Ascending aorta (tissue), 2 donors: ENCODE measurements at regions not wholly inside any gene's neighbourhood (a gene's known extent, or its start where the extent isn't known, plus 50 kb on each side); places are given as distances from the start of the nearest gene placed in this dataset.

ENCODE experiments used
- DNase-seq, 2 donors: peaks; one replicate each; pipeline ENCODE4 v3.0.0-alpha.2; 2019; ENCODE audit warnings: low spot score in 2 of 2
- H3K27ac ChIP-seq, 2 donors: fragments of 200-600 bp; sonication (generic); one replicate each; pipeline ENCODE4 v1.5.1; 2016 to 2017; ENCODE audit warnings: mild to moderate bottlenecking in 1 of 2
- H3K27me3 ChIP-seq: fragments of 200-600 bp; sonication (generic); one replicate; pipeline ENCODE4 v1.5.1; 2017
- H3K36me3 ChIP-seq, 2 donors: fragments of 200-600 bp; sonication (generic); one replicate each; pipeline ENCODE4 v1.5.1; 2016
- H3K4me1 ChIP-seq, 2 donors: fragments of 200-600 bp; sonication (generic); one replicate each; pipeline ENCODE4 v1.5.1; 2016 to 2017; ENCODE audit warnings: mild to moderate bottlenecking in 1 of 2
- H3K4me3 ChIP-seq, 2 donors: fragments of 200-600 bp; sonication (generic); one replicate each; pipeline ENCODE4 v1.5.1; 2016 to 2017; ENCODE audit warnings: mild to moderate bottlenecking in 1 of 2
- H3K9me3 ChIP-seq, 2 donors: fragments of 200-600 bp; sonication (generic); one replicate each; pipeline ENCODE4 v1.5.1; 2016
- CTCF ChIP-seq, 3 experiments: fragments of 200-600 bp in 2 of 3; fragments of 450-650 bp in 1 of 3; sonication (generic) in 2 of 3; IDR thresholded peaks; one replicate each; pipeline ENCODE4 v1.5.1; 2016 to 2019; ENCODE audit warnings: antibody characterized with exemption in 3 of 3, mild to moderate bottlenecking in 1 of 3, moderate library complexity in 1 of 3
- intact Hi-C: fragments of 100-400 bp; cut with DNase I; formaldehyde crosslinking; loops from one replicate; pipeline ENCODE4 v1.15.1; 2023

- H3K9me3 ChIP-seq = no peaks in the 10 kb centered on the region
- no peak overlapping the region for H3K4me3 ChIP-seq
- H3K4me1 ChIP-seq = no peaks in the 10 kb centered on the region
- H3K27ac ChIP-seq = no peak overlapping the region
- no peaks in the 10 kb centered on the region for H3K27me3 ChIP-seq
- no peak for DNase-seq
- no peaks in the 10 kb centered on the region for H3K36me3 ChIP-seq
- intact Hi-C loops = no loop called here
- no peak for TF ChIP-seq CTCF (IDR thresholded peaks at IDR 0.05)
These were observed 156.4 kb upstream of the KYNU start for GRCh38 chr2:142721015-142721414.

GRCh38 chr2:142718576-142719155 lies 158.8 kb upstream of the KYNU start:
- Histone ChIP-seq H3K9me3 (no peaks in the 10 kb centered on the region), H3K4me3 (no peak overlapping the region), H3K27me3 (no peaks in the 10 kb centered on the region), H3K36me3 (no peaks in the 10 kb centered on the region), H3K4me1 (no peaks in the 10 kb centered on the region), H3K27ac (no peak overlapping the region)
- no peak for DNase-seq
- TF ChIP-seq CTCF (IDR thresholded peaks at IDR 0.05) = no peak
- intact Hi-C loops = no loop called here

DNA sequence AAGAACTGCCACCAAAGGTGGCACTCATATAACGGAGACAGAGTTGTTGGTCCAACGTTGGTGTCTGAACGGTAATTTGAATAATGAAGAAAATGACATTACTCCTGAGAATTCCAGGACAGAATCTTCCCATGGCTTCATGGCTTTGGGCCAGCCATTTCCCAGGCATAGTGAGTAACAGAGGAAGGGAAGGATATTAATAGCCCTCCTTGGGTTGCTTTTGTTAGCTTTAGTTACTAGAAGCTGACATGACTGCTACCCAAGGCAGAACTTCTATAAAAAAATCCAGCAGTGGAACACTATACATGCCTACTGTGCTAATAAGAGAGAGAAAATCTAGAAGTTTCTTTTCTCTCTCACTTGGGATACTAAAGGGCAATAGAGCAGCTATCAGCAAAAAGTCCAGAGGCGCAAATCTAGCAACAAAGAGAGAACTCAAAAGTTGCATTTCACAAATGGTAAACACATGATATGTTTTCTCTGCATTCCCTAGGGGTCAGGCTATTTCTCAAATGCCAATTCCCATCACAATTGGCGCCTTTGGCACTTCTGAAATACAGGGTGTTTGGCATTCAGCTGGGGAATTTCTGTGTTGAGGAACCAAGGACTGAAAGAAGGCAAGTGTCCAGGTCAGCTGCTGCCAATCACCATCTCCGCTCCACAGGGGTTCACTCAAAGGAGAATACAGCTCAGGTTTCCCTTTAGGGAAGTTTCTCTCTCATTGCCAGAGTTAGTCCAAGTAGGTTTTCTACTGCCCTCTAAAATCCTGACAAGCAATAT lies 160.8 kb upstream of the KYNU start:
- intact Hi-C loops = no loop called here
- Histone ChIP-seq H3K9me3 (no peaks in the 10 kb centered on the region), H3K27me3 (no peaks in the 10 kb centered on the region), H3K4me3 (no peak overlapping the region), H3K27ac (peak overlapping the region in 1 of 2 donors; percentile 36), H3K36me3 (no peaks in the 10 kb centered on the region), H3K4me1 (no peaks in the 10 kb centered on the region)
- TF ChIP-seq CTCF (IDR thresholded peaks at IDR 0.05) = no peak
- no peak for DNase-seq

- intact Hi-C loops = no loop called here
These were observed 162.9 kb upstream of the KYNU start for GRCh38 chr2:142714600-142714999.

GRCh38 chr2:142710336-142710735 lies 167.1 kb upstream of the KYNU start:
- Histone ChIP-seq H3K27ac (no peak overlapping the region), H3K27me3 (no peaks in the 10 kb centered on the region), H3K9me3 (no peaks in the 10 kb centered on the region), H3K36me3 (no peaks in the 10 kb centered on the region), H3K4me1 (no peaks in the 10 kb centered on the region), H3K4me3 (no peak overlapping the region)
- DNase-seq = no peak
- TF ChIP-seq CTCF (IDR thresholded peaks at IDR 0.05) = no peak
- intact Hi-C loops = no loop called here

More at GRCh38 chr2:142714600-142714999, 162.9 kb upstream of the KYNU start:
- Histone ChIP-seq H3K4me3 (no peak overlapping the region), H3K4me1 (no peaks in the 10 kb centered on the region), H3K36me3 (no peaks in the 10 kb centered on the region), H3K27me3 (no peaks in the 10 kb centered on the region), H3K27ac (no peak overlapping the region), H3K9me3 (no peaks in the 10 kb centered on the region)
- TF ChIP-seq CTCF (IDR thresholded peaks at IDR 0.05) = no peak
- no peak for DNase-seq
